ENCODE measurements at regions not wholly inside any gene's neighbourhood (a gene's known extent, or its start where the extent isn't known, plus 50 kb on each side); places are given as distances from the start of the nearest gene placed in this dataset.
"Not testable (repeated sequence)": the region's sequence is repeated elsewhere in the genome, so short reads cannot be mapped to it uniquely, and the experiment has no call there.

GRCh38 chr7:54215424-54215823, 326.8 kb upstream of the VSTM2A start:
- DNase-seq (ENCODE audit: low read depth, low spot score) = no peak
- no peak overlapping the region for H3K27ac ChIP-seq

- not testable (repeated sequence) for DNase-seq (ENCODE audit: low read depth, low spot score); H3K27ac ChIP-seq
Observed at GRCh38 chr7:54226030-54226429, 316.1 kb upstream of the VSTM2A start.

- DNase-seq (ENCODE audit: low read depth, low spot score) = no peak
- no peak overlapping the region for H3K27ac ChIP-seq
Observed at GRCh38 chr7:54242776-54243175, 299.4 kb upstream of the VSTM2A start.

- no peak overlapping the region for H3K27ac ChIP-seq
- DNase-seq (ENCODE audit: low read depth, low spot score) = no peak
Observed at GRCh38 chr7:54245020-54245419, 297.2 kb upstream of the VSTM2A start.

- no peak for DNase-seq (ENCODE audit: low read depth, low spot score)
- no peak overlapping the region for H3K27ac ChIP-seq
Observed at GRCh38 chr7:54249686-54250085, 292.5 kb upstream of the VSTM2A start.

GRCh38 chr7:54252256-54253035, 289.7 kb upstream of the VSTM2A start:
- no peak overlapping the region for H3K27ac ChIP-seq
- DNase-seq (ENCODE audit: low read depth, low spot score) = no peak

GRCh38 chr7:54253036-54253373, 289.2 kb upstream of the VSTM2A start:
- no peak for DNase-seq (ENCODE audit: low read depth, low spot score)
- H3K27ac ChIP-seq = no peak overlapping the region

GRCh38 chr7:54255242-54255641, 286.9 kb upstream of the VSTM2A start:
- no peak overlapping the region for H3K27ac ChIP-seq

GRCh38 chr7:54259185-54259584, 283.0 kb upstream of the VSTM2A start:
- no peak overlapping the region for H3K27ac ChIP-seq
- DNase-seq (ENCODE audit: low read depth, low spot score) = no peak

More at GRCh38 chr7:54255242-54255641, 286.9 kb upstream of the VSTM2A start:
- DNase-seq (ENCODE audit: low read depth, low spot score) = no peak

GRCh38 chr7:54260941-54261371, 281.2 kb upstream of the VSTM2A start:
- peak; percentile 89 for DNase-seq (ENCODE audit: low read depth, low spot score)
- H3K27ac ChIP-seq = peak overlapping the region; percentile 79

- no peak for DNase-seq (ENCODE audit: low read depth, low spot score)
- no peak overlapping the region for H3K27ac ChIP-seq
Observed at GRCh38 chr7:54278847-54279246, 263.3 kb upstream of the VSTM2A start.

- no peak for DNase-seq (ENCODE audit: low read depth, low spot score)
- H3K27ac ChIP-seq = no peak overlapping the region
Observed at GRCh38 chr7:54292171-54292925, 249.8 kb upstream of the VSTM2A start.

GRCh38 chr7:54299426-54299825, 242.7 kb upstream of the VSTM2A start:
- DNase-seq (ENCODE audit: low read depth, low spot score) = no peak

GRCh38 chr7:54315955-54316354, 226.2 kb upstream of the VSTM2A start:
- not testable (repeated sequence) for DNase-seq (ENCODE audit: low read depth, low spot score); H3K27ac ChIP-seq

More at GRCh38 chr7:54299426-54299825, 242.7 kb upstream of the VSTM2A start:
- no peak overlapping the region for H3K27ac ChIP-seq

GRCh38 chr7:54326592-54327167, 215.5 kb upstream of the VSTM2A start:
- no peak for DNase-seq (ENCODE audit: low read depth, low spot score)
- H3K27ac ChIP-seq = no peak overlapping the region

- no peak overlapping the region for H3K27ac ChIP-seq
- DNase-seq (ENCODE audit: low read depth, low spot score) = no peak
Observed at GRCh38 chr7:54330216-54330800, 211.9 kb upstream of the VSTM2A start.

GRCh38 chr7:54331311-54331710, 210.9 kb upstream of the VSTM2A start:
- no peak overlapping the region for H3K27ac ChIP-seq
- no peak for DNase-seq (ENCODE audit: low read depth, low spot score)

- H3K27ac ChIP-seq = no peak overlapping the region
- DNase-seq (ENCODE audit: low read depth, low spot score) = no peak
Observed at GRCh38 chr7:54332301-54332700, 209.9 kb upstream of the VSTM2A start.

GRCh38 chr7:54333952-54334351, 208.2 kb upstream of the VSTM2A start:
- DNase-seq (ENCODE audit: low read depth, low spot score) = no peak
- no peak overlapping the region for H3K27ac ChIP-seq

GRCh38 chr7:54336800-54337199, 205.4 kb upstream of the VSTM2A start:
- no peak overlapping the region for H3K27ac ChIP-seq
- DNase-seq (ENCODE audit: low read depth, low spot score) = no peak

- no peak overlapping the region for H3K27ac ChIP-seq
- no peak for DNase-seq (ENCODE audit: low read depth, low spot score)
Observed at GRCh38 chr7:54337466-54337865, 204.7 kb upstream of the VSTM2A start.
